SK-N-MC (cell line): ENCODE measurements at regions not wholly inside any gene's neighbourhood (a gene's known extent, or its start where the extent isn't known, plus 50 kb on each side); places are given as distances from the start of the nearest gene placed in this dataset.

Source experiments
- EZH2 ChIP-seq: fragments of 200-600 bp; sonication (generic); IDR thresholded peaks from one replicate; pipeline ENCODE4 v1.6.1; 2017; ENCODE audit warnings: antibody characterized with exemption
- POLR2AphosphoS5 ChIP-seq: IDR thresholded peaks from 2 replicates; pipeline ENCODE4 v1.6.1; 2012; ENCODE audit warnings: mild to moderate bottlenecking, low read depth, low read length, borderline replicate concordance

- no peak for TF ChIP-seq EZH2
- TF ChIP-seq POLR2AphosphoS5: no peak
Measured at GRCh38 chr1:229158927-229159326, 112.0 kb upstream of the RAB4A start.
